NCI-H69 (cell line): ENCODE measurements at regions not wholly inside any gene's neighbourhood (a gene's known extent, or its start where the extent isn't known, plus 50 kb on each side); places are given as distances from the start of the nearest gene placed in this dataset.
"Not testable (repeated sequence)": the region's sequence is repeated elsewhere in the genome, so short reads cannot be mapped to it uniquely, and the experiment has no call there.

ENCODE experiments used
- DNase-seq: peaks from one replicate; lab custom pipeline; 2025; lab: John Stamatoyannopoulos, UW

DNA sequence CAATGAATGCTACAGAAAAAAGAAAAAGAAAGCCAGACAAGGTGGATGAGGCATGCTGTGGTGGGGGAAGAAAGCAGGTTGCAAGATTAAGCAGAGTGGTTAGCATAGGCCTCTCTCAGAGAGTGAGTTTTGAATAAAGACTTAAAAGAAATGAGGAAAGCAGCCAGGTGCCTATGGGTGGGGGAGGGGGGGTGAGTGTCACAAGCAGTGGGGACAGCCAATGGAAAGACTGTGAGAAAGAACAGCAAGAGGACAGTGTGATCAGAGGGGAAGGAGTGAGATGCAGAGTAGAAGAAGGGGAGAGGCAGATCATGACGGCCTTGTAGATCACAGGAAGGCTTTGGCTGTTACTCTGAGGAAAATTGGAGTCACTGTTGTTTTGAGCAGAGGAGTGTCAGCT, 162.5 kb downstream of the SOX3 start:
- no peak for DNase-seq

DNA sequence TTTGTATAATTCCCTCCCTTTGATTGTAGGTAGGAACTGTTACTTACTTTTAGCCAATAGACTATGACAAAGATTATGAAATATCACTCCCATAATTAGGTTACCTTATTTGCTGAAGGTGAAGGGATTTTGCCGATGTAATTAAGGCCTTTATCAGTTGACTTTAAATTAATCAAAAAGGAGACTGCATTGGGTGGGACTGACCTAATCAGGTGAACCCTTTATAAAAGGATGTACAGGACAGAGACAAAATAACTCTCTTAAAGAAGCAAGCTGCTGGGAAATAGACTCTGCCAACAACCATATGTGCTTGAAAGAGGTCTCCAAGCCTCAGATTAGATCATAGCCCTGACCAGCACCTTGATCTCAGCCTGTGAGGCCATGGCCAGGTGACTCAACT, 167.6 kb downstream of the SOX3 start:
- DNase-seq, result no peak

DNA sequence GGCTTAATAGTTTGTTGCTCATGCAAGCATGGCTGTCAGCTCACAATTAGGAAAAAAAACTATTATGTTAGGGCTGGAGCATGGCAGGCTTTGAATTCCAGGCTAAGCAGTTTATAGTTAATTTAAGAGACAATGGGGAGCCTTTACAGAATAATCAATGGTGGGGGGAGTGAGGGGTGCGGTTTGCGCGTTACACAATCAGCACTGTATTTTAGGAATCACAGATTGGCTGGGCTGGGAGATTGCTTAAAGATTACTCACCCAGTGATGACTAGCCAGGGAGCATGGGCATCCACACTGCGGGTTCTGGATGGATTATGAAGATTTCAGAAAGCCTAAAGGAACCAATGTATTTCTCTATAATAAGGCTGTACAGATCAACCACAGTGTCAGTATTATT, 186.6 kb downstream of the SOX3 start:
- no peak for DNase-seq

DNA sequence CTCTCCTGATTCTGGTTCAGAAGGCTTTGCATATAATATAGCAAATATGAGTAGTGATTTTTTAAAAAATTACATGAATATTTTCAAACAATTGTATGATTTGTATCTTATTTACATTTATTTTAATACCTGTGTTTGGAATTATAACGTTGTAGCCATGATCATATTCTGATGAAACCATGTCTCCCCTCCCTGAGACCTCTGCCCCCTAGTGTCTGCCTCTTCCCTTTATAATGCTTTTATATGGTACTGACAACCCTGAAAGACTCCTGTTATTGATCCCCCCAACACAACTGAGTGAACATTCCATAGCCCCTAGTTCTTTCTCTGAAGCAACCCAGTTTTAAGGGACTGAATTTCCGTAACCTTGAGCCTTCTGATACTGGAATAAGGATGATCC, 187.4 kb downstream of the SOX3 start:
- DNase-seq, result no peak

DNA sequence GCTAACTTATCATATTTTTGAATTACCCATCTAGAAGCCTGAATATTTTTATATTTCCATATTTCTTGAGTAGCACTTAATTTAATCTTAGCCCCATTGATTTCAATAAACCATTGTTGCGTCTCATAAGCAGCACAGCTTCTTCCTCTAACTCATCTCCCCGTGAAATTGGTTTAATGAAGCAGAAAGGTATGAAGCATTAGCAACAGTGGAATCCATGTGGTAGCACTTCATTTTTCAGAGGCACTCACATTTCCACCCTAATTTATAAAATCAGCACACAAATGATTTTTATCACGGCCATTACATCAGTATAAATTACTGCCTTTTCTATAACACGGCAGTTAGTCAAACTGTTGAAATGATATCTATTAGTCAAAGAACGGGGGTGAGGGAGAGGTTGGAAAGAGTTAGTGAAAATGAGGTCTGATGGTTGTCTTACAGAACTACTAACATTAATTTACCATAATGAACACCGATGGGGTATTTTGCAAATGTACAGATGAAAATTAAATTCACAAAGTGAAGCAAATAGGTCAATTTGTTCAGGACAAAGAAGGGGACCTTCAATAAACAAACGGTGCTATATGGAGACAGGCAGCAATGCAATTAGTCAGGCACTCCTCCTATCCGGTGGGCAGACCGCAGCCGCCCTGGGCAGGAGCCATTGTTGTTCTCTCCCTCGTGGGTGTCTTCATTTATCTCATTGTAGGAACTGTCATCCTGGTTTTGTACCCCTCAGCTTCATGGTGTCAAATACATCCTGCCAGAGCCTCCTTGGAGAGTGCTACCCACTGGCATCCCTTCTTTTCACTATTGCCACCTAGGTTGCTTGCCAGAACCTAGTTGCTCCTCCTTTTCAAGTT, 205.7 kb downstream of the SOX3 start:
- no peak for DNase-seq

DNA sequence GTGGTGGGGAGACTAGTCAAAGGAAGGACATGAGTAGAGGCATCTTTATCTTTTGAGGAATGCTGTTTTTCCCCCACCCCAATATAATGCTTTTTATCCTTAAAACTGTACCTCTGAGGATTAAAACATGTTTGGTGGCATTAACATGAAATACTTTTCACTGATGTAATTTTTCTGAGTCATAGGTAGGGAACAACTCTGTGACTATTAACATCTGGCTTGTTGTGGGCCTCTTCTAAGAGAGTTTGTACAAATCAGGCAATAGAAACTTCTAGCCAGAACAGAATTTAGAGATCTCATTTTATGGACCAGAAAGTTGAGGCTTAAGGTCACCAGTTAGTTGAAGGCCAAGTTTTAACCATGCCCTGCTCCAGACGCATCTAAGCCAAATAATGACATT, 207.6 kb downstream of the SOX3 start:
- DNase-seq, result no peak

DNA sequence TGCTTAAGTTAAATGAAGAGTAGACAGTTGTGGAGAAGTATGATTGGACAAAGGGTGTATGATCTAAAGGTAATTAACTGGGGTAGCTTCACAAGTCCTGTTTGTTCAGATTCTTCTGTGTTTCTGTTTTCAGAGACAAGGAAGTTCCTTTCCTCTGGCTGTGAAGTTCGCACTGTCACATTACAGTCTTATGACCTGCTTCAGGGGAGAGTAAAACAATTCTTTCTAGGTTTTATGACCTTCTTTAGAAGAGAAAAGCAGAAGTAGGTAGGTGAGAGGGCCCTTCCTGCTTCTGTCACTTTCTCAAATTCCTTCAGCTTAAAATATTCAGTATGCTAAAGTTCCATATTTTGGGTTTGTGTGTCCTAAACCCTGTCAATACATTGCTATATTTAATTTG, 211.9 kb downstream of the SOX3 start:
- no peak for DNase-seq

DNA sequence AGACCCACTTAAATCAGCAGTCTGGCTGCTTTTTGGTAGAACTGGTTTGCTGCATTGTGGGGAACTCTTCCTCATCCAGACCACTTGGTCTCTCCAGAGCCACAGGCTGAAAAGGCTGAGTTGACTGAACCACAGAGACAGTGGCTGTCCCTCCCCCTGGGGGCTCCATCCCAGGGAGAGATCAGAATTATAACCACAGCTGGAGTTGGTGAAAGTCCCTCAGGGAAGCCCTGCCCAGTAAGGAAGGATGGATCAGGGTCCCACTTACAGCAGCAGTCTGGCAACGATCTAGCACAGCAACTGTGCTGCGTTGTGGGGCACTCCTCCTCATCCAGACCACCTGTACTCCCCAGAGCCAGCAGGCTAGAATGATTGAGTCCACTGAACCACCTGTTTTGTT, 212.7 kb downstream of the SOX3 start:
- no peak for DNase-seq

DNA sequence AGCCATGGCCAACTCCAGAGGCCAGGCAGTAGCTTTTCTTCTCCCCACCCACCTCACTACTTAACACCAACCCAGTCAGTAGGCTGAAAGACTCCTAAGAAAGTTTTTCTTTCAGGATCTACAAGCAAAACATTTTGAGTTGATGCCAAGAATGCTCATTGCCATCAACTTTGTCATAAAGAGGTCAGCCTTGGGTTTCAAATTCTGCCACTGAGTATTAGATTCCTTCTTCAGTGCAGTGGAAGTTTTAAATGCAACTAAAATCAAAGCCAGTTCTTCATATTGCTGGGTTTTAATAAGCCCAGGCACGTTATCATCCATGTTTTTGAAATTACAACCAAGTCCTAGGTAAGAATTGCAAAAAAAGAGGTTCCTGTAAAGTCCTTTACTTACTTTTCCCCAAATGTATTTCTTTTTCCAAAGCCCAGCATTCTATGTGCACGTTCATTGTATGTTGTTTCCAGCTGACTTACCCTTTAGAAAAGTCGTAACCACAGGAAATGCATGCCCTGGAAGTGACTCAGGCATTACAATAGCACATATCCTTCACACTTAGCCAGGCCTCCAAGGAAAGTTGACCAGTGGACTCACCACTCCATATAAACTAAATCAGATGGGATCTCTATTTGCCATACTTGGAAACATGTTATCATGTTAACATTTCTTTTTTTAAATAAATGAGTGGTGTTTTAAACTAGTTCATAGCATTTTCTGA, 229.9 kb downstream of the SOX3 start:
- no peak for DNase-seq

DNA sequence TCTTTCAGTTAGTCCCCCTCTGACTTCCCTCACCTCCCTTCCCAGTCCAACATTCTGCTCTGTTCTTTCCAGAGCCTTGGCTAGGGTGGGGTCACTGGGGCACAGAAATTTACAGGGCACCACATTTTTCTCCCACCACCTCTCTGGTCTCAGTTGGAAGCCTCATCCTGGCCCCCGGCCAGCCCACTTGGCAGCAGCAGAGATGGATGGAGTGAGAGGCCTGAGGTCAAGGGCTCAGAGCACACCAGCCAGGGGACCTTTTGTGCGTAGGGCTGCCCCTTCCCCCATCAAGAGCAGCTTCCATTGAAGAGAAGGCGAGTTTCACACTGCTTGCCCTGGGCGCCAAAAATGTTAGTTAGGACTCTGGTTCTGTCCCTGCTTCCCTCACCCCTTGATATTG, 230.9 kb downstream of the SOX3 start:
- DNase-seq, result no peak

DNA sequence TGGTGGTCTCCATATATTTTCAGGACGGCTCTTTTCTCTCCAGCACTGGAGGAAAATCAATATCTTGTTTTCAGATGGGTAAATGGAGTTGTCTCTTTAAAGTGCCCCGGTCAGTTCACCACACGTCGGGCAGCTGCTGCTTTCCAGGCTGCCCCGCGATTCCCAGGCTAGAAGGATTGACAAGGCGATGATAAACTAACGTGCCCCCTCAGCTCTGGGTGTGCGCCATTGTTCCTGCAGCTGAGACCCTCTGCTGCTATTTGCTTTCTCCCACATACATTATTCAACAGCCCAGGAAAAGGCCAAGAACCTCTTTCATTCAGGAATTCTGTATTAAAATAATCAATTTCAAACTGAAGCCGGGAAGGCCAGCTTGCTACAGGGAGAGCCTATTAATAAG, 254.5 kb downstream of the SOX3 start:
- no peak for DNase-seq

DNA sequence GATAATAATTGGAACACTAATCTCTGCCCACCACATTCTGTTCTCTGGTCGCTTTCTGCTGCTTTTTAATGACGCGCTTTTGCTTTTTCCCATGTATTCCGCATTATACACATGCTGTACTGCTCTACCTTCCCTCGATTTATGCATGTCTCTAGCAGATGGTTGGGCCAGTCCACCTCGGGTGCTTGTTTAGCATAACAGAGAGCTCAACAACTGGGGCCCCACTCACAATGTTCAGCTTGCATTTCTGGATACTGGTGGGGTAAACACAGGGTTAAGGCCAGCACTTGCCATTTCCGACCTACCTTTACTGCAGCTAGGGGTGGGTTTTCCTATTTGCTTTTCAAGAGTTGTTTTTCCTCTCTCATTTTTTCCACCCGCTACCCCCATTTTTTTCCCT, 255.8 kb downstream of the SOX3 start:
- DNase-seq, result no peak

DNA sequence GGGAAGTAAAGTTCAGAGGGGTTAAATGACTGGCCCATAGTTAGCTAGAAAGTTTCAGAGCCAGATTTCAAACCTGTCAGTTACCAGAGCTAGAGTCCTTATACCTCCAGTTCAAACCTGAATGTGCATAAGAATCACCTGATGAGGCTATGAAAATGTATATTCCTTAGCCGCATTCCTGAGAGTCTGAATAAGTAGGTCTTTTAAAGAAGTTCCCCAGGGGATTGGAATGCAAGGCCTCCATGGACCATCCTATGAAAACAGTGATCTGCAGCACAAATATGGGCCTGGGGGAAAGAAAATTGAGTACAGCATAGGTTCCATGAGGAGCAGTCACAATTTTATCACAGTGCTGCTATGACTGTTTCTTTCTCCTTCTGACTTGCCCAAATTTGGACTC, 263.9 kb upstream of the CXorf66 start:
- no peak for DNase-seq

DNA sequence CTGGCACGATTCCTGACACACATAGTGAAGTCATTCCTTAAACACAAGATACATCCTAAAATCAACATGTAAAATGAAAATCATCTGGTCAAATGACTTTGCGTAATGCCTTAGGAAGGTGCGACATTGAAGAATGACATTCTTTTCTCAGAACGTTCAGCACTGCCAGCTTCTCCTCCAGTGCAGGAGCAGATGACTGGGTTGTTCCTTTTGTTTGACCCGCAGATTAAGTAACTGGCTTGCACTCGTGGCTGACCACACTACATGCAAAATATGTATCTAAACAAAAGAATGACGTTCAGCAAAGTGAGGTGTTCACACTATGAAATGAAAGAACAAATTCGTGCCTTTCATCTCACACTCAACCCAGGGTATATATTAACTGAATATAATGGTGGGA, 260.7 kb upstream of the CXorf66 start:
- not testable (repeated sequence) for DNase-seq

DNA sequence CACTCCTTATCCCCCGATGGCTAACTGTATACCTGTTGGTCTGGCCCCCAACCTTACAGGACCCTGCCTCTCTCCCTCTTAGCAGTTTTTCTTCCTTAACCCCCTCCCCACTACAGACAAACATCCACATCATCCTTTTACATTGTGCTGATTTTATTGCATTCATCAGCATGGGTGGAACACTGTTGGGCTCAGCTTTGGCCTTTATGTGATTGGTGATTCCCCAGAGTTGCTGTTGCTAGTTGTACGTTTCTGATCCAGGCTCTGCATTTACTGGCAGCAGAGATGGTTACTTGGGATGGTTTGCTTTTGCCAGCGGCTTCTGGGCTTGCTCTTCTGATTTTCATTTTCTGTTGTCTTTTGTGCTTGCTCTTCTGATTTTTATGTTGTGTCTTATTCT, 250.6 kb upstream of the CXorf66 start:
- DNase-seq, result not testable (repeated sequence)

DNA sequence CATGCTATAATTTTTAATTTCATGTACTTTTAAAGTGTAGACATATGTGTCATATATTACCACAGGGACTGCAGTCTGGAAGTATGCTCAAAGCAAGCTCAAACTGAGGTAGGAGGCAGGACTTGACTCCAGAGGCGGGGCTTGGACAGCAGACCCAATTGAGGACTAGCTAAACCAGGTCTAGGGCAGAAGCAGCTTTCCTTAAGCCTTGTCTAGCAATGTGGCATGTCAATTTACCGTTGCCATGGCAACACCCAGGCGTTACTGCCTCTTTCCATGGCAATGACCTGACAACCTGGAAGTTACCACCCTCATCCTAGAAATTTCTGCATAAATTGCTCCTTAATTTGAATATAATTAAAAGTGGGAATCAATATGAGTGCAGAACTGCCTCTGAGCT, 249.2 kb upstream of the CXorf66 start:
- DNase-seq, result not testable (repeated sequence)

DNA sequence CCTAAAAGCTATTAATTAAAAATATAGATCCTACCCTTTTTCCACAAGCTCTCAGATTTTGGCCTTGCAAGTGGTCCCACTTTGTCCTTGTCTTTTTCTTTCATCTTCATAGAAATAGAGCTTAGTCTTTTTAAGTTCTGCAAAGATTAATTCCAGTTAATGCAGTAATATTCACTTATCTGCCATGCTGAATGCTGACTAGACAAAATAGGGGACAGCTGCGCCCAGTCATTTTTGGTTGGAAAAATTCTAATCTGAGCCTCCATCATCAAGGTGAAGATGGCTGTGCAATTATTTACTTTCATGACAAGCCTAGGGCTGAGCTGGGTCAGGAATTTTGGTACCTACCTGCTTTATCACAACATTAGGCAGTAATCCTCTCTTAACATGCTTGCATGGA, 241.3 kb upstream of the CXorf66 start:
- DNase-seq, result no peak

DNA sequence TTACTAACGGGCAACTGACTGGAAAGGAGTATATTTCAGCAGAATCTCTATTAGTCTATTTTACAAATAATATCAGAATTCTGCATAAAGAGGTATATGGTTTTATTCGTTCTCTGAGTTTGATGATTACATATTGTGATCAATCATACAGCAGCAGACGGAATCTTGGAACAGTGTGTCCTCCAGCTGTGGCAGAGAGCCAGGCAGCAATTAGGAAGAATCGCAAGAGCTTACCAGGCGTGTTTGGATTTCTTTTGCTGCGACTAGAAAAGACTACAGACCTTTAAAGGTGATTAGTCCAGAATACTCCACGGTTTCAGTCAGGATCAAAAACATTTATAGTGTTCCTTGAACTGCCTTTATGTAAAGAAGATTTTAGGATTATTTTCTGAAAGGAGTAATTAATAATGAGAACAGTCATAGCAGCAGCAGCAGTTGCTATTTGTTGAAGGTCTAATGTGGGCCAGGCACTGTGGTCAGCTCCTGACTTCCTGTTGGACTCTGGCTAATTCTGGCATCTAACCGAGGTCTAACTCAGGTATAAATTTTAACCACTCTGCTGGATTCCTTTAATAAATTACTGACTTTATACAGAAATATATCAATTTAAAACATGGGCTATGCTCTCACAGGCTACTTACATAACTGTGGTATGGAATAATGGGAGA, 225.3 kb upstream of the CXorf66 start:
- DNase-seq, result peak; percentile 43

DNA sequence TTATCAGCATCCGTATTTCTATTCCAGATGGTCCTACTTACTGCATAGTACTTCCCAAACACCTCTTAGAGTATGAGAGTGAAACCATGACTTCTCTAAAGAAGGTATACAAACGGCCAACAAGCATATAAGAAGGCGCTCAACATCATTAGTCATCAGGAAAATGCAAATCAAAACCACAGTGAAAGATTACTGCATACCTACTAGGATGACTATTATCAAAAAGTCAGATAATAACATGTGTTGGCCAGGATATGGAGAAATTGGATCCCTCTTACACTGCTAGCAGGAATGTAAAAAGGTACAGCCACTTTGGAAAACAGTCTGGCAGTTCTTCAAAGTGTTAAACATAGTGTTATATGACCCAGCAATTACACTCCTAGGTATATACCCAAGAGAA, 215.3 kb upstream of the CXorf66 start:
- no peak for DNase-seq

DNA sequence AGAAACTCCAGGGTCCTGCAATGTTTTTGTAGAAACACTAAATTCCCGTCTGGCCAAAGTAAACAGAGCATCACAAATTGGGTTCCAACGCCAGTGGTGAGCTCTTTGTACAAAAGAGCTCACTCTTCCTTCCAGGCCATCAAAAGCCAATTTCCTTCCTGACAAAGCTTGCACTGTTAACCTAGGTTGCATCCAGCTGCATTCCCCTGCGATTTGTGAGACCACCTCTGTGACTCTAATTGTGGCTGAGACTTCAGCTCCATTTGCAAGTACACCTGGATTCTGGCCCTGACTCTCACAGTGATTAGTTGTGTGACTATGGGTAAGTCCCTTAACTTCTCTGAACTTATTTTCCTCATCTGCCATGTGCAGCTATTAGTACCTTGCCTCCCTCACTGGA, 212.5 kb upstream of the CXorf66 start:
- DNase-seq, result no peak

DNA sequence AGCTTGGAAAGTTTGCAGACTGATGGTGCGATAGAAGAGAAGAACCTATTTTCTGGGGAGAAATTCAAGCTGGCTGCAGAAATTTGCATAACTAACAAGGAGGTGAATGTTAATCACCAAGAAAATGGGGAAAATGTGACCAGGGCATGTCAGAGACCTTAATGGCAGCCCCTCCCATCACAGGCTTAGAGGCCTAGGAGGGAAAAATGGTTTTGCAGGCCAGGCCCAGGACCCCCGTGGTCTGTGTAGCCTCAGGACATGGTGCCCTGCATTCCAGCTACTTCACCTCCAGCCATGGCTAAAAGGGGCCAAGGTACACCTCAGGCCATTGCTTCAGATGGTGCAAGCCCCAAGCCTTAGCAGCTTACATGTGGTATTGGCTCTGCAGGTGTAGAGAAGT, 207.1 kb upstream of the CXorf66 start:
- DNase-seq, result no peak

DNA sequence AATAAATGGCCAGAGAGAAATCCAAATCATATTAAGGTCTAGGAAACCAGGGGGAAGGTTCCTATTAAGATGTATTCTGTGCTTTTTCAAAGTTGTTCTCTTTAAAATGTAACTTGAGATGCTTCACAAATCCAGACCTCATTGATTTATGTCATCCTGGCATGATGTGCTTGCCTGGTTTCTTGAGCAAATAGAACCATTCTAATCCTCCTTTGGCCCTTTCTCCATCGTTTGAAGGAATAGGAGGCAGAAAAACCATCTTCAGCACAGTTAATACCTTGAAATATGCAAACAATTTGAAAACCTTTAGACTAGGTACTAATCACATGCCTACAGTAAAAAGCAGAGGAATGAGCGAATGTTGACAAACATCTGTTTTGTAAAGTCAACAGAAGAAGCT, 202.2 kb upstream of the CXorf66 start:
- no peak for DNase-seq

DNA sequence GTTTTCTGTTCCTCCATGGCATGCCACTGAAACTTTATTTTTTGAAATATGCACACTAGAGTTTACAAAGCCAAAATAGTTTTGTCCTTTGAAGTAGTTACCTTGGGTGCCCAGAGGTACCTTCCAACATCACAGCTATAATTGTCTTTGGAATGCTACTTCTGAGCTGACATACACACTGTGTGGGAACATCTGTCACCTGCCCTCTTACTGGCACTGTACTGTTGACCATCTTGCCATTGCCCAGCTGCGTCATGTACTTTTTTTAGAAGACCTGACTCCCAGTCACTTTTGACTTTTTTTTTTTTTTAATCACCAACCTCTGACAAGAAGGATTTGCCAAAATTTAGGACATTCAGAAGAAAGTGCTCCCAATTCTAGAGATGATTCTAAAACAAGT, 200.5 kb upstream of the CXorf66 start:
- DNase-seq, result no peak
